ENCODE measurements at regions not wholly inside any gene's neighbourhood (a gene's known extent, or its start where the extent isn't known, plus 50 kb on each side); places are given as distances from the start of the nearest gene placed in this dataset.
"Not testable (repeated sequence)": the region's sequence is repeated elsewhere in the genome, so short reads cannot be mapped to it uniquely, and the experiment has no call there.

DNA sequence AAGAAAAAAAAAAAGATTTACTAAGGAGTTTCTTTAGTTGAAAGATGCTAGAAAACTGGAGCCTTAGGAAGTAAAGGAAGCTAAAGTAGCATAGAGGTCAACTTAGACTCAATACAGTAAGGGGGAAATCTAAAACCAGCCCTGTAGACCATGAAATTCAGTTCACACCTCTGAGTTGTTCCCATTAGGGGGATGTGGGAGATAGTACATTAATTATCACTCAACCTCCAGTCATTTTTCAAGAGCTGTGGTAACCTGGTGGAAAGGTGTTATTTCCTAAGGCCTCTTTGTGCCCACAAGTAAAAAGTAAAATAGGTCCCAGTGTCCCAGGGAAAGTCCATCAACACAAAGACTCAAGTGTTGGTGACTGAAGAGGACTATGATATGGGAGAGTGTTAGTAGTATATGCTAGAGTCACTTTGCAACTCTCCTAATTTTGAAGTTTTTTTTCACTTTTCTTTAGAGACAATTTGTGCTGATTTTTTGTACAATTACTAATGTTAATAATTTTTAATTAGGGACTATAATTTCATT lies 1274.4 kb upstream of the EPHA6 start:
- DNase-seq, result no peak

DNA sequence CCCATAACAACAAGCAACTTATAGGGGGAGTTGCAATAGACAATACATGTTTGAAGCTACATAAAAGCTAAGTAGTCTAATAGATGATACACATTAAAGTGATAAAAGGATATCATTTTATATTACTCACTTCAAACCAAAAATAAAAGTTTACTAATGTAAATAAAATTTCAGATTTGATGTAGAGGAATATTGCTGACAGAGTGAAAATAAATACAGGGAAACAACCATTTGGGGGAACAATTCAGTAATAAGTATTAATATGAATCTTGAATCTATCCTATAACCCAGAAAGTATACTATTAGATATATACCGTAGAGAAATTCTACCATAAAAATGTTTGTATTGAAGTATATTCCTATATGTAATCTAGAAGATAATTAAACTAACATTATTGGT lies 1248.9 kb upstream of the EPHA6 start:
- DNase-seq, result no peak

DNA sequence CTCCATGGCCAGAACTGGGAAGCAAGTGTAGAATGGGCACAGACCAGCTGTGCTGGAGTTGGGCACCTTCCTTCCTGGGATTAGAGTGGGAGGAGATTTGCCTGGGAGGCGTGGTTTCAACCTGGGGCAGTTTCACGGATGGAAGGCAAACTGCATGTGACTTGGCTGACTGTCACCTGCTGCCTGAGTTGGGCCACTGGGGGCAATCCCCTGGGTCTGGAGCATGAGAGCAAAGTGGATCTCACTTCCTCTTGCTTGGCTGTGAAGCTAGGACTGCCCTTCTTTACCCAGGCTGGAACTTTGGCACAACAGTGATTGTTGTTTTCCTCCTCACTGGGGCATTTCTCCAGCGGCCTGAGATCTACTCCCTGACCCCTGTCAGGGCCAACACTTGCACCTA lies 1247.0 kb upstream of the EPHA6 start:
- DNase-seq, result no peak

DNA sequence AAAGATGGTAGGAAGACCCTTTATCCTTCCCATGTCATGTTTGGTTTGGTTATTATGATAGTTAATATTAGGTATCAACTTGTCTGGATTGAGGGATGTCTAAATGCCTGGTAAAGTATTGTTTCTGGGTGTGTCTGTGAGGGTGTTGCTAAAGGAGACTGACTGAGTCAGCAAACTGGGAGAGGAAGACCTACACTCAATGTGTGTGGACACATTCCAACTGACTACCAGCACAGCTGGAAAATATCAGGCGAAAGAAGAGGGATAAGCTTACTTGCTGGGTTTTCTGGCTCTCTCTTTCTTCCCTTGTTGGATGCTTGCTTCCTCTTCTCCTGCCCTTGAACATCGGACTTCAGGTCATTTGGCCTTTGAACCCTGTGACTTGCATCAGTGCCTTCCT lies 1227.6 kb upstream of the EPHA6 start:
- peak; percentile 24 for DNase-seq

DNA sequence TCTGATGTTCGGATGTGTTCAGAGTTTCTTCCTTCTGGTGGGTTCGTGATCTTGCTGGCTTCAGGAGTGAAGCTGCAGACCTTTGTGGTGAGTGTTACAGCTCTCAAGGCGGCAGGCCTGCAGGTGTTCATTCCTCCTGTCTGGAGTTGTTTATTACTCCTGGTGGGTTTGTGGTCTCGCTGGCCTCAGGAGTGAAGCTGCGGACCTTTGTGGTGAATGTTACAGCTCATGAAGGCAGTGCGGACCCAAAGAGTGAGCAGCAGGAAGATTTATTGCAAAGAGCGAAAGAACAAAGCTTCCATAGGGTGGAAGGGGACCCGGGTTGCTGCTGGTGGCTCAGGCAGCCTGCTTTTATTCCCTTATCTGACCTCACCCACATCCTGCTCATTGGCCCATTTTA lies 1226.8 kb upstream of the EPHA6 start:
- DNase-seq, result not testable (repeated sequence)

DNA sequence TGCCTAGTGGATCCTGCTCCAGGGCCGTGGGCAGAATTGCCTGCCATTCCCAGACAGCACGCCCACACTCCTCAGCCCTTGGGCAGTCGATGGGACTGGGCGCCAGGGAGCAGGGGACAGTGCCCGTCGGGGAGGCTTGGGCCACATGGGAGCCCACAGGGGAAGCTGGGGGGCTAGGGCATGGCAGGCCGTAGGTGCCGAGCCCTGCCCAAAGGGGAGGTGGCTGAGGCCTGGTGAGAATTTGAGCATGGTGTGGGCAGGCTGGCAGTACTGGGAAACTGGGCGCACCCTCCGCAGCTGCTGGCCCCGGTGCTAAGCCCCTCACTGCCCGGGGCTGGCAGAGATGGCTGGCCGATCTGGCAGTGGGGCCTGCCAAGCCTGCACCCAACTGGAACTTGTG lies 1225.9 kb upstream of the EPHA6 start:
- DNase-seq, result no peak

DNA sequence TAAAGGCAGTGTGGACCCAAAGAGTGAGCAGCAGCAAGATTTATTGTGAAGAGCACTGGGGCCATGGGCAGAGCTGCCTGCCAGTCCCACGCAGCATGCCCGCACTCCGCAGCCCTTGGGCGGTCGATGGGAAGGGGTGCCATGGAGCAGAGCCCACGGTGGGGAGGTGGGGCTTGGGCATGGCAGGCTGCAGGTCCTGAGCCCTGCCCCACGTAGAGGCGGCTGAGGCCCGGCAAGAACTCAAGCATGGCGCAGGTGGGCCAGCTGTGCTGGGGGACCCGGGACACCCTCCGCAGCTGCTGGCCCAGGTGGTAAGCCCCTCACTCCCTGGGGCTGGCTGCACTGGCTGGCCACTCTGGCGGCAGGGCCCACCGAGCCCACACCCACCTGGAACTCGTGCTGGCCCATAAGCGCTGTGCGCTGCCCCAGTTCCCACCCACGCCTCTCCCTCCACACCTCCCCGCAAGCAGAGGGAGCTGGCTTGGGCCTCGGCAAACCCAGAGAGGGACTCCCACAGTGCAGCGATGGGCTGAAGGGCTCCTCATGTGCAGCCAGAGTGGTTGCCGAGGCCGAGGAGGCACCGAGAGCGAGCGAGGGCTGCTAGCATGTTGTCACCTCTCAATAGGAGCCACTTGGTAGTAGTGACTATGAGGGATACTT lies 1218.8 kb upstream of the EPHA6 start:
- no peak for DNase-seq

DNA sequence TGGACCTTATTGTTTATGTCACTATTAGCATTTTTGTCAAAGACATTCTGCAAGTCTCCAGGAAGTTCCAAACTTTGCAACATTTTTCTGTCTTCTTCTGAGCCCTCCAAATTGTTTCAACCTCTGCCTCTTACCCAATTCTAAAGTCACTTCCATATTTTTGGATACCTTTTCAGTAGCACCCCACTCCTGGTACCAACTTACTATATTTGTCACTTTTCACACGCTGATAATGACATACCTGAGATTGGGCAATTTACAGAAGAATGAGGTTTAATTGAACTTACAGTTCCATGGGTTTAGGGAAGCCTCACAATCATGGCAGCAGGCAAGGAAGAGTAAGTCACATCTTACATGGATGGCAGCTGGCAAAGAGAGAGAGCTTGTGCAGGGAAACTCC lies 1206.5 kb upstream of the EPHA6 start:
- DNase-seq, result no peak

DNA sequence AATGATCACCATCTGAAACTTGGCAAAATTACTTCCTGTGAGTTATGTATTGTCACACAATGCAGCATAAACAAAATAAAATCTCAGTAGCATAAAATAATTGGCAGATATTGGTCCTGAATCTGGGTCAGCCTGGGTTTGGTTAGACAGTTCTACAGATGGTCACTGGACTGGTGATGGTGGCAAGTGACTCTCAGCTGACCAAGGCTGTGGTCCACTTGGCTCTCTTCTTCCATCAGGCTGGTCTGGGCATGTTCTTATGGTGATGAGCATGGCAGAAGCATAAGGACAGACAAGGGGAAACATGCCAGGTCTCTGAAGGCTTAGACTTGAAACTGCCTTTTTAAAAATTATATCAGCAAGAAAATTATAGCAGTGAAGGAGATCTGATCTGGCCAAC lies 1205.0 kb upstream of the EPHA6 start:
- no peak for DNase-seq

DNA sequence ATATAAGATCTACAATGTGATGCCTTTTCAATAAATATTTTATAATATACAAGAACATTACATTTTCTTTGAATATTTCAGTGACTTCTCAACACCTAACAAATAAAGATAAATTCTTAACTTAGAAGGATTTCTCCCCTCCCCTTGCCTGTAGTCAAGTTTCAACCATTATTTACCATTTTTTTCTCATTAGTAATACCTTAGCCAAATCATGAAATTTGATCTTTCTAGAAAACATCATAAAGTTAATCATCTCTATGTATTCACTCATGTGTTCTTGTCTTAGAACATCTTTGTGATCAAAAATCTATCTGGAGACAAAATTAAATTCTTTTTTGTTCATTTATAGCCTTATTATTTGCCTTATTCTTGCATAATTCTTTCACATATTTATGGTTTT lies 1201.8 kb upstream of the EPHA6 start:
- DNase-seq, result no peak

DNA sequence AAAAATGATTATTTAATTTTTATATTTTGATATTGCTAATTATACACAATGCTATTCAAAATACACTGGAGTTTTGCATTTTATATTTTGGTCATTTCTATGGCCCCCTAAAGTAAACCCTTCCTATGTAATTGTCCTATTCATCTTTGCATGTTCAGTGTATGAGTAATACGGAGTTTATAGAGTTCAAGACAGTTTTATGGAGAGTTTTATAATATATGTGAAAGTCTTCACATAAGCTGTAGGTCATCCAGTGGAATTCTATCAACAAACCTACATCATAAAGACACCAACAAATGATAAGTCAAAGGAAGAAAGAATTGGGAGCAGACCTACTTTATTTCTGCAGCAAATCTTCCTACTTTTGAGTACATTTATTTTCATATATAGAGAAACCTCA lies 1200.4 kb upstream of the EPHA6 start:
- DNase-seq, result no peak

DNA sequence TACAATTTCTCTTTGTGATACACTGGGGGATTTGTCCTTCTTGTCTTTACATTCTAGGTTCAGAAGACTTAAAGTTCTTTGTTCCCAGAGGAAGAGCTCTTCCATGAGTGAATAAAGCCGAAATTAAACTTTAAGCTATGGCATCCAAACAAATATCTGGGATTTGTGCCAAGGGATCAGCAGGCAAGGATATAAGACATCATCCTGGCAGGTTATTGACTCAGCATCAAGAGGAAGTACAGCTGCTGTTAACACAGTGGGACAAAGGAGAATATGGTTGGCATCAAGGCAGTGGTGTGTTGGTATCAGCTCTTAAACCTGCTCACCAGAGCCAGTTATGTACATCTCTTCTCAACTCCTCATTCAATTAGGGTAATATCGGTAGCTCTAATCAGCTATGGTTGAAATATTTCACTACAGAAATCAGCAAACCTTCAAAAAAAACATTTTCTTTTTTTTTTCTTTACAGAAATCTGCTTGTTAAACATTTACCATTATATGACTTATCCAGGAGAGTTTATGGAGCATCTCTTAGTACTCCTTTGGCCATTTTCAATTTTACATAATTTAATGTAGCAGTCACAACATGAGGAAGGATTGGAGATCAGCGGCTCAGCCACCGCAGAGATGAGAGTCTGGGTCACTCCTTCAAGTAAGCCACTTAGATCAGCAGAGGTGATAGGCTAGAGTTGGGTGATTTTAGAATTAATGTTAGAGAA lies 1198.6 kb upstream of the EPHA6 start:
- peak; percentile 17 for DNase-seq

DNA sequence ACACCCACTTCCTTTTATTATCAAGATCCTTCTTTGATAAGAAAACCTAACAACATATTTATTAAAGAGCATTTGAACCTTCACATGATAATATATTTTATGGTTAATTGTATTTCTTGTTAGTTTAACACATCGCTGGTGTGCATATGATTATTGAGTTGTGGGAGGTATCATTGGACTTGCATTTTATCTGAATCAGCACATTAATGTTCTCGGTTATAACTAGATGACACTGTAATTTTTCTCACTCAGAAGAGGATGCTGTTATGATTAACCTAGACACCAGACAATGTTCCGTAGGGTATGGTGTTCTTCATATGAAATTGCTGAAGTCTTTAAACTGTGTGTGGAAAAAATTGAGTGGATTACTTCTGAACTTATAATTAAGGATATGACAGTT lies 1188.3 kb upstream of the EPHA6 start:
- no peak for DNase-seq

DNA sequence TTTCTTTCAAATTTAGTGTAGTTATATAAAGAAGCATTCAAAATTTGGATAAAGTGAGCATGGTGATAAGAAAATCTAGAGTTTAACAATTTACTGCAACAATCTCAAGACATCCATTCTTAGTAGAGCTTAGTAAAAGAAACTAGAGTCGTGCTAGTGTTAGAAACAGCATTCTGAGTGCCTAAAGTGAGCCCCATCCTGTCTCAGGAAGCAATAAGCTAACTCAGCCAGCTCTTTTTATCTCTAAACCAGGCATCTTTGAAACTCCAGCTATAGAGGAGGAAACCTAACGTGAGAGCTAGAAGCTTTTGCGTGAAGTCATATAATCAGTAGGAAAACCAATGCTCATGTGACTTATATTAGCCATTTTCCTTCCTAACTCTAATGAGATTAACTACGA lies 1187.1 kb upstream of the EPHA6 start:
- DNase-seq, result no peak

DNA sequence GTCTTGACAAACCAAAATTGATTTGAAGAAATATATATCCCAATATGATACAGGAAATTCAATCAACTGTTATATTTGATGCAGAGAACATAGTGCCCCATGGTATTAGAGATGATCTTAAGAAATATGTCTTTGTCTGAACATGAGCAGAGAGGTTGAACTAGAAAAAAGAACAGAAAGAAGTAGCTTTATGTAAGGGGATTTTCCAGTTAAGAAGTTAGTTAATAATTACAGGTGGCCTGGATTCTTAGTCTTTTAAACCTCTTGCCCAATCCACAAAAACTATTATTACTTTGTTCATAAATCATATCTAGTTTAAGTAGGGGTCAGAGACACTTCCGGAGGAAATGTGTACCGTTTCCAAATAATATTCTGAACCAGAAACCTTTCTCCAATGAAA lies 1186.7 kb upstream of the EPHA6 start:
- DNase-seq, result no peak

DNA sequence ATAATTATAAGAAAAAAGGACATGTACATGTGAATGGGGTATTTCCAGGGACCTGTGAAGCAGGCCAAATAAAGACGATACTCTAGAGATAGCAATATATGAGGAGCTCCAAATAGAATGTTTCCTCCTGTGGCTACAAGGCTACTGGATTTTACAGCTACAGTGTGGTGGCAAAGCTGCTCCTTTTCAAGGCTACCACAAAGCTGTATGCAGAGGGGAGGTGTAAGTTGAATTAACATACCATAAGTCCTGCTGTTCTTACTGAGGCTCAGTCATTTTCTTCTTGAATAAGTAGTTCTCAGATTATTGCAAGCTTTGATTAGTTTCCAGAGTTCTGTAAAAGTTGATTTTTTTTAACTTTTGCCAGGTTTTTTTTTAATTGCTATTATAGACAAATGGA lies 1184.6 kb upstream of the EPHA6 start:
- no peak for DNase-seq

DNA sequence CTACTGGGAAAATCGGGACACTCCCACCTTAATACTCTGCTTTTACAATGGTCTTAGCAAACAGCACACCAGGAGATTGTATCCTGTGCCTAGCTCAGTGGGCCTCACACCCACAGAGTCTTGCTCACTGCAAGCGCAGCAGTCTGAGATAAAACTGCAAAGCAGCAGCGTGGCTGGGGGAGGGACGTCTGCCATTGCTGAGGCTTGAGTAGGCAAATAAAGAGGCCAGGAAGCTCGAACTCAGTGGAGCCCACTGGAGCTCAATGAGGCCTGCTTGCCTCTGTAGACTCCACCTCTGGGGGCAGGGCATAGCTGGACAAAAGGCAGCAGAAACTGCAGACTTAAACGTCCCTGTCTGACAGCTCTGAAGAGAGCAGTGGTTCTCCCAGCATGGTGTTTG lies 1169.1 kb upstream of the EPHA6 start:
- DNase-seq, result no peak

DNA sequence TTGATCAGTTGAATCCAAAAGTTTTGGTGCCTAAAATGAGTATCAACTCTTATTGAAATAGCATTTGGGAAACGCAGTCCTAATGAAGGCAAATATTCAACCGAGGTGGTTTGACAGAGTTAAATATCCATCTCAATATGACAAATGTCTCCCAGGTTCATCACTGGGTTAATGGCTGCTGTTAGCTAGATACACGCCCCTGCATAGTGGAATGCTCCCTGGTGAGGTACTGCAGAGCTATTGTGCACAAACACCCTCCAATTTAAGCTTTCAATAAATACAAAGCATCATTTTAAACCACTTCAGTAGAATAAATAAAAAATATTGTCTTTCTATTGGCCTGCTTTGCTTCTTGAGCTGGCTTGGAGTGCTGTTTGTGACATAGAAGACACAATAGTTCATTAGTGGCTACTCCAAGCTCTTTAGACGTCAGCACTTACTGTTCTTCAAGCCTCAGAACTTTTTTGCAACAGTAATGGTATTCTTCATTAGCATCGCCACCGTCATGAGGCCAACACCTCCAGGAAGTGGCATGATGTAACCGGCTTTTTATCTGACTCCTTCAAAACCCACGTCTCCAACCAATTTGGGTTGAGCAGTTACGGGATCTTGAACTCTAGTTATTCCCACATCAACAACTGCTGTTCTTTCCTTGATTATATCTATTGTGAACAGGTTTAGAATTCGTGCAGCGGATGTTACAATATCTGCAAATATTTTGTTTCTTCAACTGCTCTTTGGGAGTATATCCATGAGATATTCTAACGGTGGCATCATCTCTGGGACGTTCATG lies 1159.6 kb upstream of the EPHA6 start:
- no peak for DNase-seq

DNA sequence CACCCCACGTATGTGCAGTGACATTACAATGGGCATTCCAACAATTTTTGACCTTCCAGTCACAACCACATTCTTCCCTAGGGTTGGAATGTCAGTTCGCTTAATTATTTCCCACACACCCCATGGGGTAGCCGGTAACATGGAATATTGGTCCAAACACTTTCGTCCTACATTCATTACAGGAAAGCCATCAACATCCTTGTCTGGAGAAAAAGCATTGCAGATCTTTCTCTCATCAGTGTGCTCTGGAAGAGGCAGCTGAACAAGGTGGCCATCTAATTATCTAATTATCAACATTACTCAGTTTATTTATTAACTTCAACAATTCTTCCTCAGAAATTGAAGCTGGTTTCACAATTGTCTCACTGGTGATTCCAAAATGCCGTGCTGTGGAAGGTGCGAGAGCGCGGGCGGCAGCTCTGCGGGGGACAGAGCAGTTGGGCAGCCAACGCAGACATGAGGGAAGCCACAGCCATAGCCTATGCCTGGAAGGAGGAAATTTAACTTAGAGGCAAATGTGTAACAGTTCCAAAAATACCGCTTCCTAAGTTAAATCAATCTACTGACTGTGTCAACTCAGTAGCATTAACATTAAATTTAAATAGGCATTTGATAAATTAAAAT lies 1158.9 kb upstream of the EPHA6 start:
- no peak for DNase-seq

DNA sequence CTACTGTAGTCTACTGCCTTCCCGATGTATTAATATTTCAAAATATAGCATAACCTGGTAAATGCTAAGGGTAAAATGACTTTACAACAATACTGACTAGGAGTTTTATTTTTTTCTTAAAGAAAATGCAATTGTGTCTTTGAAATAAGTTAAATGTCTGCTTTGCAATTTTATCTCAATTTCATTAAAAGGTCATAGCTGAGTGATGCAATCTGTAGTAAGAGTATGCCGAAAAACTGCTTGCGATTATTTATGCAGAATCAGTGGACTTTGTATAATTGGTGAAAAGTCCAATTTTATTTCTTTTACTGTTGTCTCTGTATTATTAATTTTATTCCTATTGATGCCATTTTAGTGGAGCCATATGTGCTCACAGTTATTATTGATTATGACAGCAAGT lies 1143.6 kb upstream of the EPHA6 start:
- DNase-seq, result no peak

DNA sequence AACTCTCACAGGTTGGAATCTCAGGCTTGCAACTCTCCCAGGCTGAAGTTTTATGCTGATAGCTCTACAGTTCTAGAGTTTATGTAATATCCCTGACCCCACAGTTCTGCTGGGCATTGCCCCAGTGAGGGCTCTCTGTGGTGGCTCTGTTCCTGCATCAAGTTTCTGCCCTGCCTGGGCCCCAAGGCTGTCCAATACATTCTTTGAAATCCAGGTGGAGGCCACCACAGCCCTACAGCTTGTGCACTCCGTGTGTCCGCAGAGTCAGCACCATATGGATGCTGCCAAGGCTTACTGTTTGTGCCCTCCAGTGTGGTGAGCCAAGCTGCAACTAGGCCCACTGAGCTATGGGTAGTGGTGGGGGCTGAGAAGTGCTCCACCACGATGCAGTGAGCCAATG lies 1141.2 kb upstream of the EPHA6 start:
- no peak for DNase-seq

DNA sequence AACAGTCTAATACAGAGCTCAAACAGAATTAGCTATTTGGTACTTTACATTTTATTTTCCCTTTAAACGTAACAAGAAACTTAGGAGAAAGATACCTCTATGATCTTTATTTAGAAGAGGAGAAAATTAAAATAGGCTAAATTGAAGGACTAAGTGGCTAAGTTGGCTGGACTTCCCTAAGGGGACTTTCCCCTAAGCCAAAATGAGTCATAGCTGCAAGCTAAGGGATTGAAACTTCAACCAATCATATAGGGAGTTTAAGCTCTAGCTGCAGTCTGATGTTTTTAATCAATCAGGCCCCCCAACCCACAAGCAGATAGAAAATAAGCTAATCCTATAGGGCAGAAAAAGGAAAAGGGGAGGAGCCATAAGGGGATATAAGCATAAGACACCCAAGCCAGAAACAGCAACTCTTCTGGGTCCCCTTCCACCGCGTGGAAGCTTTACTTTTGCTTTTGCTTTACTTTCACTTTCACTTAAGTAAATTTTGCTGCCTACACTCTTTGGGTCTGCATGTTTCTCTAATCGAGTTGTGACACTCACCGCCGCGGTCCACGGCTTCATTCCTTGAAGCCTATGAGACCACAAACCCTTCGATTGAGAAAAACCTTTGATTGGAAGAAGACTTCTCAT lies 1108.5 kb upstream of the EPHA6 start:
- DNase-seq, result no peak

DNA sequence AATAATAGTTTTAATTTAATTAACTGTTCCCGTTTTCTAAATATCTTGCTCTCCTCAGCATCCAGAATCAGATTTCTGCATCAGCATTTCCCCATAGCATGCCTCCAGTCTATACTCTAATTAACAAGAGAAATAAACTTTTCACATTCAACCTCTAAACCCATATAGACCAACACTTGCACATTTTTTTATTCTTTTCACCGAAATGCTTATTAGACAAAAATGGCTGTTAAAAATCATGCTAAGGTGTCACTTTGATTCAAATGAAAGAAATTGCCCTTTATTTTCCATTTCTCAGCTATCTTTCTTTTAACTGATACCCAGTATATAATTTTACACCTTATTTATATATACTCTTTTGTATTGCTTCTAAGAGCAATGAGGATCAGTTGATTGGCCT lies 1107.1 kb upstream of the EPHA6 start:
- DNase-seq, result no peak
